Naive thymus-derived CD4-positive, alpha-beta T cell (primary cell): ENCODE measurements at regions not wholly inside any gene's neighbourhood (a gene's known extent, or its start where the extent isn't known, plus 50 kb on each side); places are given as distances from the start of the nearest gene placed in this dataset.

Experiments used
- ATAC-seq: fragments of 150-1000 bp; cut with Tn5 transposase; 2 replicates; pipeline ENCODE4 v1.10.0; 2021; ENCODE audit warnings: mild to moderate bottlenecking, moderate library complexity
- CTCF ChIA-PET: fragments of 350-600 bp; sonication (Branson Sonifier 250); formaldehyde crosslinking; loops from one replicate; lab custom pipeline; 2021; ENCODE audit warnings: antibody characterized with exemption; lab: Charles Lee
- POLR2A ChIA-PET: fragments of 350-600 bp; sonication (Branson Sonifier 250); formaldehyde crosslinking; loops from one replicate; lab custom pipeline; 2021; ENCODE audit warnings: antibody characterized with exemption, inconsistent platforms; lab: Charles Lee
- DNase-seq, 9 donors: peaks; one replicate each; pipeline versions ENCODE4 v3.0.0 to v3.0.0-alpha.2; 2020 to 2022; ENCODE audit warnings: mixed read lengths in 1 of 9
- H3K27ac ChIP-seq: one replicate; pipeline ENCODE4 v1.7.0; 2013; ENCODE audit warnings: mild to moderate bottlenecking, low read depth, low read length, moderate library complexity
- H3K27me3 ChIP-seq, 2 donors: one replicate each; pipeline ENCODE4 v1.7.0; 2013; ENCODE audit warnings: low read length in 2 of 2, mild to moderate bottlenecking in 2 of 2, moderate library complexity in 2 of 2; ENCODE audit not compliant: control insufficient read depth in 2 of 2, insufficient read depth in 2 of 2
- H3K36me3 ChIP-seq, 3 experiments: 1 replicate in 2 of 3; 2 replicates in 1 of 3; pipeline ENCODE4 v1.7.0; 2013; ENCODE audit warnings: low read length in 3 of 3, mild to moderate bottlenecking in 3 of 3, moderate library complexity in 1 of 3; ENCODE audit not compliant: insufficient read depth in 3 of 3, control insufficient read depth in 2 of 3
- H3K4me1 ChIP-seq, 2 donors: one replicate each; pipeline ENCODE4 v1.7.0; 2013; ENCODE audit warnings: low read length in 2 of 2, mild to moderate bottlenecking in 2 of 2, moderate library complexity in 1 of 2; ENCODE audit not compliant: control insufficient read depth in 2 of 2, insufficient read depth in 2 of 2
- H3K4me3 ChIP-seq: 2 replicates; pipeline ENCODE4 v1.7.0; 2013; ENCODE audit warnings: mild to moderate bottlenecking, low read length
- H3K9me3 ChIP-seq, 3 experiments: 1 replicate in 2 of 3; 2 replicates in 1 of 3; pipeline ENCODE4 v1.7.0; 2013; ENCODE audit warnings: low read length in 3 of 3; ENCODE audit not compliant: control insufficient read depth in 2 of 3
- H3K27ac Mint-ChIP-seq, 9 donors: one replicate each; pipeline ENCODE4 v1.8.0; 2020 to 2022; ENCODE audit warnings: mixed read lengths in 9 of 9, mild to moderate bottlenecking in 8 of 9, moderate library complexity in 5 of 9, inconsistent platforms in 2 of 9
- H3K27me3 Mint-ChIP-seq, 5 donors: one replicate each; pipeline ENCODE4 v1.8.0; 2021 to 2022; ENCODE audit warnings: mixed read lengths in 5 of 5, mild to moderate bottlenecking in 1 of 5
- H3K36me3 Mint-ChIP-seq, 5 donors: one replicate each; pipeline ENCODE4 v1.8.0; 2020 to 2022; ENCODE audit warnings: mixed read lengths in 5 of 5, mild to moderate bottlenecking in 3 of 5, inconsistent platforms in 1 of 5
- H3K4me1 Mint-ChIP-seq, 7 donors: one replicate each; pipeline ENCODE4 v1.8.0; 2020 to 2022; ENCODE audit warnings: mixed read lengths in 7 of 7, mild to moderate bottlenecking in 3 of 7, inconsistent platforms in 1 of 7
- H3K4me3 Mint-ChIP-seq, 10 donors: one replicate each; pipeline ENCODE4 v1.8.0; 2020 to 2022; ENCODE audit warnings: mild to moderate bottlenecking in 10 of 10, mixed read lengths in 10 of 10, moderate library complexity in 6 of 10, inconsistent platforms in 2 of 10
- H3K9me3 Mint-ChIP-seq, 11 donors: one replicate each; pipeline ENCODE4 v1.8.0; 2020 to 2022; ENCODE audit warnings: mixed read lengths in 11 of 11, mild to moderate bottlenecking in 4 of 11, inconsistent platforms in 1 of 11, moderate library complexity in 1 of 11
- intact Hi-C, 2 donors: fragments of 100-400 bp; cut with micrococcal nuclease; formaldehyde crosslinking; loops; one replicate each; pipeline ENCODE4 v1.15.1; 2023

DNA sequence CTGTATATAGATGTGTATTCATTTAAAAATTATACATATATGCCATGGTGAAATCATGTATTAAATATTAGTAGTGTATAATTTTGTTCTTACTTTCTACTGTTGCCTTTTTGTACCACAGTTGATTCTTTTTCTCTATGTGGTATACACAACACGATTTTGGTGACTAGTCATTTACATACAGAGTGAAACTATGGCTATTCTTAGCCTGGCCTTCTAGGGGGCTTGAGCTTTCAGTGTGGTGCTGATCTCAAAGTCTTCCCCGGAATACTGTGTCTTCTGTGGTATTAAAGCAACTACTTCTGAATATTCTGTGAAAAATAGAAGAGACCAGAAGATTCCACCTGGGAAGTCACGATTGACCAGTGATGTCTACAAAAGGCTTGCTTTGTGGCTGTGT, 301.9 kb downstream of the UTRN start:
- ChIA-PET POLR2A (no interaction called here), CTCF (interaction anchor here (0.9 kb wide), 1 partner anchor 21 kb away, joined by 3 read pairs; no protein-coding TSS in a partner anchor)
- peaks cover 15 to 16% of the 10 kb centered on the region in 2 donors for H3K4me1 ChIP-seq
- intact Hi-C loops, result loop anchor here (10.0 kb wide), 4 partner anchors 138 to 1228 kb away; partner anchors contain the start of gene FBXO30 (in 1 of the 2)
- H3K27ac ChIP-seq, result no peak overlapping the region
- Mint-ChIP-seq H3K9me3 (no peaks in the 10 kb centered on the region), H3K4me1 (peaks cover 19 to 46% (median 28%) of the 10 kb centered on the region in 7 donors), H3K27ac (no peak overlapping the region), H3K4me3 (no peak overlapping the region), H3K27me3 (no peaks in the 10 kb centered on the region), H3K36me3 (peaks cover 4 to 23% (median 18%) of the 10 kb centered on the region in 5 donors)
- H3K4me3 ChIP-seq, result no peak overlapping the region
- H3K36me3 ChIP-seq, result no peaks in the 10 kb centered on the region
- DNase-seq, result no peak
- no peaks in the 10 kb centered on the region for H3K27me3 ChIP-seq
- H3K9me3 ChIP-seq, result no peaks in the 10 kb centered on the region
- ATAC-seq, result no peak

DNA sequence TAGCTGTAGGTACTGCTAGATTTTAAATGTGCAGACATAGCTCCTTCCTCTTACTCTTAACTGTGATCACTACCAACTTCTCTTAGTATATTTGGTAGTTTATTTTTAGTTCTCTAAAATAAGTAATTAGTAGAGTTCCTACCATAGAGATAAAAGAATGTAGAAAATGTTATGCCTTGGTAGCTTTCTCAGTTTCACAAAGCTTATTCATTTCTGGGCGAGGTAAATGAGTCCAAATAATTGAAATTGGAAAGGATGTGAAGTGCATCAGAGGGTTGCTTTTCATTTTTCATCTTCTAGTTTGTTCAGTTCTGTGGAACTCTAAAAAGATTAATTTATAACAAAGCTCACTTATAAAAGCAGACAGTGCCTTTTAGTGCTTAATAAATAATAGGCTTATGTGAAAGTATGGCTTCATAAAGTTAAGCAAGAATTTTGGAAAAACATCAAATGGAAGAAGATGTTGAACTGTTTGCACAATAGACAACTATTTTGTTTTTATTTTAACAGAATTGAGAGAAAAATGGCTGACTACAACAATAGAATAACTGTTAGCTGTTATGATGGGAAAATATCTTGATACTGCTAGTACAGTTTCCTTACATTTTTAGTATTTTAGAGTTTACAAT, 303.7 kb downstream of the UTRN start:
- no peak overlapping the region for H3K4me3 Mint-ChIP-seq
- no peaks in the 10 kb centered on the region for H3K27me3 ChIP-seq
- peaks cover 5 to 33% (median 13%) of the 10 kb centered on the region in 7 donors for H3K4me1 Mint-ChIP-seq
- intact Hi-C loops, result loop anchor here (10.0 kb wide), 4 partner anchors 136 to 1226 kb away; partner anchors contain the start of gene FBXO30 (in 1 of the 2)
- no peak overlapping the region for H3K27ac Mint-ChIP-seq
- no peak overlapping the region for H3K4me3 ChIP-seq
- POLR2A ChIA-PET, result no interaction called here
- H3K9me3 ChIP-seq, result no peaks in the 10 kb centered on the region
- H3K4me1 ChIP-seq, result peaks cover 2 to 3% of the 10 kb centered on the region in 2 donors
- H3K27ac ChIP-seq, result no peak overlapping the region
- H3K36me3 Mint-ChIP-seq, result peaks cover 9 to 33% (median 27%) of the 10 kb centered on the region in 5 donors
- H3K27me3 Mint-ChIP-seq, result no peaks in the 10 kb centered on the region
- CTCF ChIA-PET, result no interaction called here
- no peak for DNase-seq
- no peak for ATAC-seq
- peaks cover 0 to 4% (median 0%) of the 10 kb centered on the region in 11 donors for H3K9me3 Mint-ChIP-seq
- no peaks in the 10 kb centered on the region for H3K36me3 ChIP-seq

DNA sequence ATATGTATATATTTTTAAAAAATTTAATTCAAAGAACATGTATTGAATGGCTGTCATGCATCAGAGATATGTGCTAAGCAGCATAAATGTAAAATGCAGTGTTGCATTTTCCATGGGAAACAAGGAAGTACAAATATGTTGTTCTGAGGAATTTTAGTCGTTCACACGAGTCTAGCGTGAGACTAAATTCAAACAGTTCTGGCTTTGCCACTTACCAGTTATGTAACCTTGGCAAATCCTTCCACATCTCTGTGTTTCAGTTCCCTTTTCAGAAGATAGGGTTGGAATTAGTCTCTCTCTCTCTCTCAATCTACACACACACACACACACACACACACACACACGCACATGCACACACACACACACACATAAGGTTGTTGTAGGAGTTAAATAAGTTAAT, 305.4 kb downstream of the UTRN start:
- no peaks in the 10 kb centered on the region for H3K9me3 ChIP-seq
- H3K36me3 ChIP-seq, result no peaks in the 10 kb centered on the region
- DNase-seq (no peak), ATAC-seq (peak; percentile 61)
- Mint-ChIP-seq H3K36me3 (peaks cover 9 to 33% (median 27%) of the 10 kb centered on the region in 5 donors), H3K9me3 (peaks cover 0 to 4% (median 0%) of the 10 kb centered on the region in 11 donors), H3K27me3 (no peaks in the 10 kb centered on the region), H3K4me1 (peaks cover 4 to 26% (median 10%) of the 10 kb centered on the region in 7 donors), H3K27ac (no peak overlapping the region), H3K4me3 (no peak overlapping the region)
- no peak overlapping the region for H3K27ac ChIP-seq
- POLR2A ChIA-PET, result no interaction called here
- no peaks in the 10 kb centered on the region for H3K27me3 ChIP-seq
- H3K4me1 ChIP-seq, result no peaks in the 10 kb centered on the region
- H3K4me3 ChIP-seq, result no peak overlapping the region
- CTCF ChIA-PET, result no interaction called here
- intact Hi-C loops, result no loop called here

DNA sequence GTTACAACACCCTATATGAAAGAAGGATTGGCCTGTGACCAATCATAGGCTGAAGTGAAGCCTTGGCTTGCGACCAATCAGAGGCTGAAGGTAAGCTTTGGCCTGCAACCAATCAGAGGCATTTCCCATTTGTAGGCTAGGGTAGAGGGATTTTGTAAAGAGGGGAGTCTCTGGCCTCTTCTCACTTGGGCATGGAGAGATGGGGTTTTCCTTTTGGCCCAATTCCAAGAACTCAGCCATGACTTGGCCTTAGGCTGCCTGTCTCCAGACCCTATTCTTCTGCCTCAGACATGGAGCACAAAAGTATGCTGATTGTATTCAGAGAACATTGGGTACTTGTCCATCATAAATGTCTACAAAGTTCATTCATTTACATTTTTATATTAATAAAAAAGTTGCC, 308.3 kb downstream of the UTRN start:
- DNase-seq (no peak), ATAC-seq (no peak)
- H3K4me1 Mint-ChIP-seq, result peaks cover 11 to 30% (median 16%) of the 10 kb centered on the region in 7 donors
- Histone ChIP-seq H3K4me3 (no peak overlapping the region), H3K27ac (no peak overlapping the region), H3K36me3 (no peaks in the 10 kb centered on the region), H3K27me3 (no peaks in the 10 kb centered on the region), H3K4me1 (no peaks in the 10 kb centered on the region), H3K9me3 (no peaks in the 10 kb centered on the region)
- H3K27ac Mint-ChIP-seq, result no peak overlapping the region
- ChIA-PET CTCF (interaction anchor here (0.7 kb wide), 1 partner anchor 1042 kb away, joined by 3 read pairs; no protein-coding TSS in a partner anchor), POLR2A (no interaction called here)
- H3K27me3 Mint-ChIP-seq, result no peaks in the 10 kb centered on the region
- H3K4me3 Mint-ChIP-seq, result no peak overlapping the region
- intact Hi-C loops, result no loop called here
- peaks cover 5 to 36% (median 31%) of the 10 kb centered on the region in 5 donors for H3K36me3 Mint-ChIP-seq
- peaks cover 0 to 4% (median 0%) of the 10 kb centered on the region in 11 donors for H3K9me3 Mint-ChIP-seq

DNA sequence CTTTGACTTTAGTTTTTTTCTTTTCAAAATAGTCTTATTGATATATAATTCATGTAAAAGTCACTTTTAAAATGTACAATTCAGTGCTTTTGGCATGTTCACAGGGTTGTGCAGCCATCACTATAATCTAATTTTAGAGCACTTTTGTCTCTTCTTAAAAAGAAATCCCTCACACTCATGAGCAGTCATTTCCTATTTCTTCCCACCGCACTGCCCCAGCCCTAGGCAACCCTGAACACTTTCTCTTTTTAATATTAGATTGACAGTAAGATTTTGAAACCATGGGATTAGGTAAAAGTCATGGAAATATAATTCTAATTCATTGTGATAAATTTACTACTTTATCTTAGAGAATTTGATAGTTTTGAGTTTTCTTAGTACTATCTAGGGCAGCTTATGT, 309.4 kb downstream of the UTRN start:
- Mint-ChIP-seq H3K4me3 (no peak overlapping the region), H3K27ac (no peak overlapping the region), H3K36me3 (peaks cover 5 to 40% (median 37%) of the 10 kb centered on the region in 5 donors), H3K9me3 (peaks cover 0 to 4% (median 0%) of the 10 kb centered on the region in 11 donors), H3K4me1 (peaks cover 12 to 37% (median 19%) of the 10 kb centered on the region in 7 donors), H3K27me3 (no peaks in the 10 kb centered on the region)
- no peaks in the 10 kb centered on the region for H3K36me3 ChIP-seq
- ChIA-PET CTCF (no interaction called here), POLR2A (no interaction called here)
- intact Hi-C loops, result no loop called here
- no peaks in the 10 kb centered on the region for H3K9me3 ChIP-seq
- no peaks in the 10 kb centered on the region for H3K4me1 ChIP-seq
- H3K27me3 ChIP-seq, result no peaks in the 10 kb centered on the region
- no peak overlapping the region for H3K27ac ChIP-seq
- ATAC-seq (no peak), DNase-seq (no peak)
- H3K4me3 ChIP-seq, result no peak overlapping the region

DNA sequence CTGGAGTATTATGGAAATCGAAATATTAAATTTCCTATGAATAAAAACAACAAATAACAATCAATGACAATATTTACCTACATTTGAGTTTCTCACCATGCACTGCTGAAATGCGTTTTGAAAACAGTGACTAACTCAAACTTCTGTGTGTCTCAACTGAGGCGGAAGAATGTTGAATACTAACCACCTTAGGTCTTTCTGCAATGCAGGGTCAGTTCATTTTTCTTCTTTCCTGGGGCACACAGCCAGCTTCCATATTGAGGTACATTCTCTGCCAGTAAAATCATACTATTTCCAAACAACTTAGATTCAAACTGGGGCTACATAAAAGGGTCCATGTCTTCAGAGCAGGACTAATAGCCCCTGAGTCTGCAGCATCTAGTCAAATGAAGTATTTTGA, 310.1 kb downstream of the UTRN start:
- H3K36me3 Mint-ChIP-seq, result peaks cover 5 to 47% (median 43%) of the 10 kb centered on the region in 5 donors
- peaks cover 15 to 40% (median 22%) of the 10 kb centered on the region in 7 donors for H3K4me1 Mint-ChIP-seq
- H3K9me3 Mint-ChIP-seq, result peaks cover 0 to 5% (median 0%) of the 10 kb centered on the region in 11 donors
- ATAC-seq, result no peak
- CTCF ChIA-PET, result no interaction called here
- intact Hi-C loops, result no loop called here
- H3K27ac Mint-ChIP-seq, result no peak overlapping the region
- Histone ChIP-seq H3K27me3 (no peaks in the 10 kb centered on the region), H3K4me3 (no peak overlapping the region), H3K9me3 (no peaks in the 10 kb centered on the region), H3K4me1 (no peaks in the 10 kb centered on the region), H3K36me3 (no peaks in the 10 kb centered on the region), H3K27ac (no peak overlapping the region)
- no peaks in the 10 kb centered on the region for H3K27me3 Mint-ChIP-seq
- no peak for DNase-seq
- no peak overlapping the region for H3K4me3 Mint-ChIP-seq
- POLR2A ChIA-PET, result no interaction called here
